BLaER1 (cell line): ENCODE measurements at regions not wholly inside any gene's neighbourhood (a gene's known extent, or its start where the extent isn't known, plus 50 kb on each side); places are given as distances from the start of the nearest gene placed in this dataset.
A peak's percentile ranks its signal among the peaks of the same experiment; 100 is the strongest.

ENCODE experiments used
- H3K27ac ChIP-seq: shearing (Covaris generic); formaldehyde crosslinking; 2 replicates; pipeline ENCODE4 v1.8.1; 2022
- H3K27me3 ChIP-seq: shearing (Covaris generic); formaldehyde crosslinking; 2 replicates; pipeline ENCODE4 v1.8.1; 2022
- H3K36me3 ChIP-seq: shearing (Covaris generic); formaldehyde crosslinking; 2 replicates; pipeline ENCODE4 v1.8.1; 2022
- H3K4me1 ChIP-seq: shearing (Covaris generic); formaldehyde crosslinking; 2 replicates; pipeline ENCODE4 v1.8.1; 2022
- H3K4me2 ChIP-seq: shearing (Covaris generic); formaldehyde crosslinking; 2 replicates; pipeline ENCODE4 v1.8.1; 2022
- H3K4me3 ChIP-seq: shearing (Covaris generic); formaldehyde crosslinking; 2 replicates; pipeline ENCODE4 v1.8.1; 2022
- H3K9ac ChIP-seq: shearing (Covaris generic); formaldehyde crosslinking; 2 replicates; pipeline ENCODE4 v1.8.1; 2022
- H3K9me3 ChIP-seq: shearing (Covaris generic); formaldehyde crosslinking; 2 replicates; pipeline ENCODE4 v1.8.1; 2022
- H4K20me1 ChIP-seq: shearing (Covaris generic); formaldehyde crosslinking; 2 replicates; pipeline ENCODE4 v1.8.1; 2022
- Cebpa-rat ChIP-seq: shearing (Covaris generic); IDR thresholded peaks from 2 replicates; pipeline ENCODE4 v1.8.1; 2022

GRCh38 chr22:47808886-47809620, 1046.6 kb downstream of the TBC1D22A start:
- H3K4me1 ChIP-seq, result no peaks in the 10 kb centered on the region
- H3K4me2 ChIP-seq, result no peak overlapping the region
- H3K27me3 ChIP-seq, result 0 out of 2 replicates have a peak, but pooled peaks cover 2% of the 10 kb centered on the region
- H3K9me3 ChIP-seq, result no peaks in the 10 kb centered on the region
- H3K27ac ChIP-seq, result no peak overlapping the region
- TF ChIP-seq Cebpa-rat, result no peak
- no peaks in the 10 kb centered on the region for H4K20me1 ChIP-seq
- H3K4me3 ChIP-seq, result no peak overlapping the region
- H3K36me3 ChIP-seq, result no peaks in the 10 kb centered on the region
- no peak overlapping the region for H3K9ac ChIP-seq

- H3K9me3 ChIP-seq, result no peaks in the 10 kb centered on the region
- no peak overlapping the region for H3K9ac ChIP-seq
These were observed 1045.8 kb downstream of the TBC1D22A start for GRCh38 chr22:47808236-47808635.

GRCh38 chr22:47807506-47807905, 1045.1 kb downstream of the TBC1D22A start:
- H3K27me3 ChIP-seq, result 0 out of 2 replicates have a peak, but pooled peaks cover 2% of the 10 kb centered on the region
- H3K4me1 ChIP-seq, result peaks cover 1% of the 10 kb centered on the region
- H4K20me1 ChIP-seq, result no peaks in the 10 kb centered on the region
- no peak overlapping the region for H3K4me3 ChIP-seq
- H3K36me3 ChIP-seq, result no peaks in the 10 kb centered on the region
- no peaks in the 10 kb centered on the region for H3K9me3 ChIP-seq
- no peak overlapping the region for H3K4me2 ChIP-seq
- H3K9ac ChIP-seq, result no peak overlapping the region
- no peak for TF ChIP-seq Cebpa-rat
- H3K27ac ChIP-seq, result no peak overlapping the region

More at GRCh38 chr22:47808236-47808635, 1045.8 kb downstream of the TBC1D22A start:
- 0 out of 2 replicates have a peak, but pooled peaks cover 2% of the 10 kb centered on the region for H3K27me3 ChIP-seq
- H3K27ac ChIP-seq, result no peak overlapping the region
- H4K20me1 ChIP-seq, result no peaks in the 10 kb centered on the region
- H3K4me3 ChIP-seq, result no peak overlapping the region
- H3K36me3 ChIP-seq, result no peaks in the 10 kb centered on the region
- TF ChIP-seq Cebpa-rat, result no peak
- no peaks in the 10 kb centered on the region for H3K4me1 ChIP-seq
- H3K4me2 ChIP-seq, result no peak overlapping the region

- H3K4me3 ChIP-seq, result no peak overlapping the region
These were observed 1044.4 kb downstream of the TBC1D22A start for GRCh38 chr22:47806894-47807293.

GRCh38 chr22:47805394-47805935, 1043.0 kb downstream of the TBC1D22A start:
- Histone ChIP-seq H3K9me3 (no peaks in the 10 kb centered on the region), H4K20me1 (no peaks in the 10 kb centered on the region), H3K4me2 (no peak overlapping the region), H3K4me1 (peaks cover 8% of the 10 kb centered on the region), H3K27me3 (0 out of 2 replicates have a peak, but pooled peaks cover 2% of the 10 kb centered on the region), H3K27ac (no peak overlapping the region), H3K36me3 (no peaks in the 10 kb centered on the region), H3K9ac (no peak overlapping the region), H3K4me3 (no peak overlapping the region)
- TF ChIP-seq Cebpa-rat, result no peak

More at GRCh38 chr22:47806894-47807293, 1044.4 kb downstream of the TBC1D22A start:
- no peak for TF ChIP-seq Cebpa-rat
- H3K36me3 ChIP-seq, result no peaks in the 10 kb centered on the region
- peaks cover 8% of the 10 kb centered on the region for H3K4me1 ChIP-seq
- H3K9me3 ChIP-seq, result no peaks in the 10 kb centered on the region
- no peak overlapping the region for H3K9ac ChIP-seq
- H4K20me1 ChIP-seq, result no peaks in the 10 kb centered on the region
- H3K27ac ChIP-seq, result no peak overlapping the region
- H3K4me2 ChIP-seq, result no peak overlapping the region
- 0 out of 2 replicates have a peak, but pooled peaks cover 2% of the 10 kb centered on the region for H3K27me3 ChIP-seq

GRCh38 chr22:47804281-47804680, 1041.8 kb downstream of the TBC1D22A start:
- Histone ChIP-seq H3K27ac (no peak overlapping the region), H3K27me3 (0 out of 2 replicates have a peak, but pooled peaks cover 2% of the 10 kb centered on the region), H3K4me1 (peaks cover 8% of the 10 kb centered on the region), H3K4me2 (no peak overlapping the region), H3K9me3 (no peaks in the 10 kb centered on the region), H4K20me1 (no peaks in the 10 kb centered on the region), H3K36me3 (no peaks in the 10 kb centered on the region), H3K4me3 (no peak overlapping the region), H3K9ac (no peak overlapping the region)
- no peak for TF ChIP-seq Cebpa-rat

GRCh38 chr22:47802421-47802820, 1040.0 kb downstream of the TBC1D22A start:
- peaks cover 8% of the 10 kb centered on the region for H3K4me1 ChIP-seq
- peaks cover 4% of the 10 kb centered on the region; the same call in 1 of the 2 replicates for H3K9me3 ChIP-seq
- TF ChIP-seq Cebpa-rat, result no peak
- H3K27me3 ChIP-seq, result peaks cover 2% of the 10 kb centered on the region; the same call in 1 of the 2 replicates
- no peaks in the 10 kb centered on the region for H3K36me3 ChIP-seq
- H3K27ac ChIP-seq, result no peak overlapping the region
- no peaks in the 10 kb centered on the region for H4K20me1 ChIP-seq
- H3K4me3 ChIP-seq, result no peak overlapping the region
- H3K4me2 ChIP-seq, result peak overlapping the region; percentile 45; the same call in 1 of the 2 replicates
- H3K9ac ChIP-seq, result no peak overlapping the region

- TF ChIP-seq Cebpa-rat, result no peak
- Histone ChIP-seq H3K9me3 (peaks cover 4% of the 10 kb centered on the region; the same call in 1 of the 2 replicates), H3K4me2 (no peak overlapping the region; the same call in 1 of the 2 replicates), H3K27ac (no peak overlapping the region), H3K4me3 (no peak overlapping the region), H4K20me1 (no peaks in the 10 kb centered on the region), H3K9ac (no peak overlapping the region), H3K4me1 (peaks cover 8% of the 10 kb centered on the region), H3K36me3 (no peaks in the 10 kb centered on the region), H3K27me3 (no peaks in the 10 kb centered on the region; the same call in 1 of the 2 replicates)
These were observed 1039.2 kb downstream of the TBC1D22A start for GRCh38 chr22:47801541-47802245.

GRCh38 chr22:47798229-47798628, 1035.8 kb downstream of the TBC1D22A start:
- peaks cover 4% of the 10 kb centered on the region; the same call in 1 of the 2 replicates for H3K9me3 ChIP-seq

More at GRCh38 chr22:47798229-47798628, 1035.8 kb downstream of the TBC1D22A start:
- Histone ChIP-seq H4K20me1 (no peaks in the 10 kb centered on the region), H3K4me1 (peaks cover 8% of the 10 kb centered on the region), H3K36me3 (no peaks in the 10 kb centered on the region), H3K9ac (no peak overlapping the region), H3K4me3 (no peak overlapping the region), H3K27me3 (no peaks in the 10 kb centered on the region; the same call in 1 of the 2 replicates), H3K27ac (no peak overlapping the region), H3K4me2 (no peak overlapping the region)
- TF ChIP-seq Cebpa-rat, result no peak
